Endodermal cell (in vitro differentiated cells): ENCODE measurements at regions not wholly inside any gene's neighbourhood (a gene's known extent, or its start where the extent isn't known, plus 50 kb on each side); places are given as distances from the start of the nearest gene placed in this dataset.

ENCODE experiments used
- DNase-seq: peaks from one replicate; pipeline ENCODE4 v3.0.0-alpha.2; 2017
- H3K27ac ChIP-seq: 2 replicates; pipeline ENCODE4 v1.5.1; 2013; ENCODE audit warnings: mild to moderate bottlenecking, low read depth, low read length, moderate library complexity
- H3K27me3 ChIP-seq: 2 replicates; pipeline ENCODE4 v1.6.1; 2013; ENCODE audit warnings: mild to moderate bottlenecking, low read length, moderate library complexity; ENCODE audit not compliant: insufficient read depth, control insufficient read depth, poor library complexity, severe bottlenecking
- H3K36me3 ChIP-seq: 2 replicates; pipeline ENCODE4 v1.7.0; 2013; ENCODE audit warnings: mild to moderate bottlenecking, low read length, moderate library complexity; ENCODE audit not compliant: control insufficient read depth, insufficient read depth
- H3K4me1 ChIP-seq: one replicate; pipeline ENCODE4 v1.7.0; 2013; ENCODE audit warnings: low read length; ENCODE audit not compliant: control insufficient read depth, insufficient read depth
- H3K4me3 ChIP-seq: 2 replicates; pipeline ENCODE4 v1.5.1; 2013; ENCODE audit warnings: mild to moderate bottlenecking, low read length, moderate library complexity
- H3K9ac ChIP-seq: 2 replicates; pipeline ENCODE4 v1.6.1; 2013; ENCODE audit warnings: mild to moderate bottlenecking, low read length, moderate library complexity; ENCODE audit not compliant: poor library complexity, severe bottlenecking; ENCODE audit errors: extremely low read depth
- H3K9me3 ChIP-seq: 2 replicates; pipeline ENCODE4 v1.6.1; 2013; ENCODE audit warnings: mild to moderate bottlenecking, low read length, moderate library complexity; ENCODE audit not compliant: control insufficient read depth
- H3K27ac Mint-ChIP-seq: 2 replicates; pipeline ENCODE4 v1.8.0; 2020; ENCODE audit warnings: mixed read lengths
- H3K27me3 Mint-ChIP-seq: 2 replicates; pipeline ENCODE4 v1.8.0; 2021; ENCODE audit warnings: mild to moderate bottlenecking, mixed read lengths; ENCODE audit not compliant: insufficient read depth
- H3K36me3 Mint-ChIP-seq: 2 replicates; pipeline ENCODE4 v1.8.0; 2020; ENCODE audit warnings: low read depth, mixed read lengths
- H3K4me1 Mint-ChIP-seq: 2 replicates; pipeline ENCODE4 v1.8.0; 2020; ENCODE audit warnings: mixed read lengths
- H3K4me3 Mint-ChIP-seq: 2 replicates; pipeline ENCODE4 v1.8.0; 2020; ENCODE audit warnings: mild to moderate bottlenecking, moderate library complexity, mixed read lengths
- H3K9me3 Mint-ChIP-seq: 2 replicates; pipeline ENCODE4 v1.8.0; 2020; ENCODE audit warnings: mild to moderate bottlenecking, mixed read lengths
- WGBS, 2 experiments: methylation state at CpG; one replicate each; pipeline versions ENCODE4 v1.1.5 to v1.1.7; 2013; ENCODE audit warnings: missing lambda C conversion rate in 2 of 2, mixed read lengths in 1 of 2; ENCODE audit not compliant: insufficient coverage in 1 of 2, insufficient read length in 1 of 2; 5-methylcytosine and 5-hydroxymethylcytosine counted together
- TF ChIP-seq, protein P1 (sequence below): fragments of 200-600 bp; sonication (generic); conservative IDR thresholded peaks from 2 replicates; pipeline ENCODE4 v1.5.0; 2021; ENCODE audit warnings: antibody characterized with exemption, mild to moderate bottlenecking

DNA sequence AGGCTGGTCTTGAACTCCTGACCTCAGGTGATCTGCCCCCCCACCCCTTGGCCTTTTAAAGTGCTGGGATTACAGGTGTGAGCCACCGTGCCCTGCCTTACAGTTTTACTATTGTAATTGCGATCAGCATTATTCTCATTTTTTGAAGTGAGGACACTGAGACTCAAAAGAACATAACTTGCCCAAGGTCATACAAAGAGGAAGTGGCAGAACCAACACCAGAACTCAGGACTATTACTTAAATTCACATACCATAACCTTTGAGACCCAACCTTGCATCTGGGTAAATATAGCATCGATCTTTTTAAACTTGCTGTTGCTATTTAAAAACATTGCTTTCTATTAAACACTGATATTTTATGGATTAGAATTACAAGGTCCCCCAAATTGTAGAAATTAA lies 54.2 kb downstream of the FOXI1 start:
- no peaks in the 10 kb centered on the region for H3K4me1 ChIP-seq
- peaks cover 7% of the 10 kb centered on the region for H3K4me1 Mint-ChIP-seq
- DNase-seq: no peak
- no peaks in the 10 kb centered on the region for H3K27me3 ChIP-seq
- H3K9me3 ChIP-seq: no peaks in the 10 kb centered on the region
- H3K27me3 Mint-ChIP-seq: no peaks in the 10 kb centered on the region
- H3K36me3 Mint-ChIP-seq: no peaks in the 10 kb centered on the region
- TF ChIP-seq, protein P1, sequence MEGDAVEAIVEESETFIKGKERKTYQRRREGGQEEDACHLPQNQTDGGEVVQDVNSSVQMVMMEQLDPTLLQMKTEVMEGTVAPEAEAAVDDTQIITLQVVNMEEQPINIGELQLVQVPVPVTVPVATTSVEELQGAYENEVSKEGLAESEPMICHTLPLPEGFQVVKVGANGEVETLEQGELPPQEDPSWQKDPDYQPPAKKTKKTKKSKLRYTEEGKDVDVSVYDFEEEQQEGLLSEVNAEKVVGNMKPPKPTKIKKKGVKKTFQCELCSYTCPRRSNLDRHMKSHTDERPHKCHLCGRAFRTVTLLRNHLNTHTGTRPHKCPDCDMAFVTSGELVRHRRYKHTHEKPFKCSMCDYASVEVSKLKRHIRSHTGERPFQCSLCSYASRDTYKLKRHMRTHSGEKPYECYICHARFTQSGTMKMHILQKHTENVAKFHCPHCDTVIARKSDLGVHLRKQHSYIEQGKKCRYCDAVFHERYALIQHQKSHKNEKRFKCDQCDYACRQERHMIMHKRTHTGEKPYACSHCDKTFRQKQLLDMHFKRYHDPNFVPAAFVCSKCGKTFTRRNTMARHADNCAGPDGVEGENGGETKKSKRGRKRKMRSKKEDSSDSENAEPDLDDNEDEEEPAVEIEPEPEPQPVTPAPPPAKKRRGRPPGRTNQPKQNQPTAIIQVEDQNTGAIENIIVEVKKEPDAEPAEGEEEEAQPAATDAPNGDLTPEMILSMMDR: no peak
- 83 to 97% methylated on average over 1 to 3 of the region's 3 CpGs for WGBS, 2 experiments
- no peak overlapping the region for H3K4me3 Mint-ChIP-seq
- no peak overlapping the region for H3K4me3 ChIP-seq
- H3K9ac ChIP-seq: no peak overlapping the region
- H3K27ac ChIP-seq: no peak overlapping the region
- no peaks in the 10 kb centered on the region for H3K36me3 ChIP-seq
- no peak overlapping the region for H3K27ac Mint-ChIP-seq
- no peaks in the 10 kb centered on the region for H3K9me3 Mint-ChIP-seq

GRCh38 chr5:170161069-170161468 lies 55.4 kb downstream of the FOXI1 start:
- H3K9me3 ChIP-seq: no peaks in the 10 kb centered on the region
- Mint-ChIP-seq H3K36me3 (no peaks in the 10 kb centered on the region), H3K27ac (no peak overlapping the region), H3K27me3 (no peaks in the 10 kb centered on the region), H3K4me1 (peaks cover 7% of the 10 kb centered on the region), H3K9me3 (no peaks in the 10 kb centered on the region), H3K4me3 (no peak overlapping the region)
- TF ChIP-seq, protein P1: no peak
- no peak for DNase-seq
- no peaks in the 10 kb centered on the region for H3K27me3 ChIP-seq
- no peak overlapping the region for H3K9ac ChIP-seq
- H3K4me3 ChIP-seq: no peak overlapping the region
- no peaks in the 10 kb centered on the region for H3K4me1 ChIP-seq
- H3K36me3 ChIP-seq: no peaks in the 10 kb centered on the region
- WGBS, 2 experiments: 93 to 96% methylated on average over 6 of the region's 6 CpGs
- H3K27ac ChIP-seq: no peak overlapping the region

- Histone ChIP-seq H3K27ac (no peak overlapping the region), H3K4me3 (no peak overlapping the region), H3K9ac (no peak overlapping the region), H3K4me1 (peaks cover 3% of the 10 kb centered on the region), H3K27me3 (no peaks in the 10 kb centered on the region), H3K9me3 (no peaks in the 10 kb centered on the region), H3K36me3 (no peaks in the 10 kb centered on the region)
- TF ChIP-seq, protein P1: peak; percentile 58
- no peak for DNase-seq
- no peaks in the 10 kb centered on the region for H3K9me3 Mint-ChIP-seq
- no peak overlapping the region for H3K4me3 Mint-ChIP-seq
- H3K36me3 Mint-ChIP-seq: no peaks in the 10 kb centered on the region
- no peaks in the 10 kb centered on the region for H3K27me3 Mint-ChIP-seq
- peaks cover 7% of the 10 kb centered on the region for H3K4me1 Mint-ChIP-seq
- WGBS, 2 experiments: 80 to 90% methylated on average over 1 to 3 of the region's 3 CpGs
- H3K27ac Mint-ChIP-seq: no peak overlapping the region
Measured at GRCh38 chr5:170162631-170163321, 57.1 kb downstream of the FOXI1 start.
